HS-27A (cell line): ENCODE measurements at regions not wholly inside any gene's neighbourhood (a gene's known extent, or its start where the extent isn't known, plus 50 kb on each side); places are given as distances from the start of the nearest gene placed in this dataset.
A peak's percentile ranks its signal among the peaks of the same experiment; 100 is the strongest.
"Not testable (repeated sequence)": the region's sequence is repeated elsewhere in the genome, so short reads cannot be mapped to it uniquely, and the experiment has no call there.

Source experiments
- DNase-seq: peaks from one replicate; pipeline ENCODE4 v3.0.0-alpha.2; 2012; ENCODE audit warnings: low read depth, missing footprints

DNA sequence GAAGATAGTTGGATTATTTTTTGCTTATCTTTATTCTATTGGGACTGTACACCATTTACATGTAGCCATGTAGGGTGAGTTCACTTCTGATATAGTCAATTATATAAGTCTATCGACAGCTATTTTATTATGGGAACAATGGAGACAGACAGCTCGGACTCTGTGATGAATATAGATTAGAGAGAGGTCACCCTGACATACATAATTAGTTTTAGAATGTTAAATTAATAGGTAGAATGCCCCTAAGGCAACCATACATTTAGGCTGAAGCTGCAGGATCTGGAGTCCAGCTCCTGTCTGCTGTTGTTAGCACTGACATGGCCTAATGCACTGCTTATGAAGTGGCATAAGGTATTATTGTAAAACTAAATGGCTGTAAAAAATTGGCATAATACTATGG, 700.8 kb downstream of the MAT2B start:
- no peak for DNase-seq

DNA sequence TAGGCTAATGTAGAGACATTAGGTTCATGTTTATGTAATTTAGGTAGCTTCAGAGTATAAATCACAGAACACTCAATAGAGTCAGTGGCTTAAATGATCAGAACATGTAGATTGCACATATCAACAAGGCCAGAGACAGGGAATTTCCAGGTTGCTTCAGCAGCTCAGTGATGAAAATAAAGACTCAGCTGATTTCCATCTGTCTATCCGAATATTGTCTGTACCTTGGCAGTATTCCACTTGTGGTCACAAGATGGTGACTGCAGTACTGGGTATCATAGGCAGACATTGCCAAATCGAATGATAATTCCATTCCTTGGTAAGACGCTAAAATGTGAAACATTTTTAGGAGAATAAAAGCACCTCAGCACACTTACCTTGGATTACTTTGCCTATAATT, 702.2 kb downstream of the MAT2B start:
- DNase-seq: no peak

DNA sequence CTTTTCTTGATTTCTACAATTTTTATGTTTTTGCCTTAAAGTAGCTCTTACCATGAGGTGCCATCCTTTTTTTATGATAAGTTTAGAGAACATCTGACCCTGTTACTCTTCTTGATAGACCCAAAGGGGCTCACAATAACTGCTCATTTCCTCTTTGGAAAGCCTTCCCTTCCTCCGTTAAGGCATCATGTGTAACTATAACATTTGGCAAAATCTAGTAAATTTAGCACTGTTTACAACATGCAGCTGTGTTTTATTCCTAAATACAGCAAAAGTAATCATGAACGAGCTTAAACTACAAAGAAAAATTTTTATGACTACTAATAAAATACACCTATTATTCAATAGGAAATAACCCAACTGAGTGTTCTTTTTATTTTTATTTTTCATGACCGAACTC, 705.1 kb downstream of the MAT2B start:
- no peak for DNase-seq

DNA sequence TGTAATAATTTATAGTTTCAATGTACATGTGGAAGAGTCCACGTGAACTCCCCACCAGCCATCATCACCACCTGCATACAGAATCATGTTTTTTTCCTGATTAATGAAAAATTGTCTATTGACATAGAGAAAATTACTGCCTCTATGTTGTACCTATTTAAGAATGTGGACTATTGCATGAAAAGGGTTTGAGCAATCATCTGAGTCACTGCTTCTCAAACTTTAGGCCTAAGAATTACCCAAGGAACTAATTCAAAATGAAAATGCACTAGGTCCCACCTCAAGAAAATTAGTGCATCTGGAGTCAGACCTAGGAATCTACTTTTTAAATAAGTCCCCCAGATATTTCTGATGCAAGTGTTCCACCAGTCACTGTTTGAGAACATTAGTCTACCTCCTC, 709.3 kb downstream of the MAT2B start:
- no peak for DNase-seq

DNA sequence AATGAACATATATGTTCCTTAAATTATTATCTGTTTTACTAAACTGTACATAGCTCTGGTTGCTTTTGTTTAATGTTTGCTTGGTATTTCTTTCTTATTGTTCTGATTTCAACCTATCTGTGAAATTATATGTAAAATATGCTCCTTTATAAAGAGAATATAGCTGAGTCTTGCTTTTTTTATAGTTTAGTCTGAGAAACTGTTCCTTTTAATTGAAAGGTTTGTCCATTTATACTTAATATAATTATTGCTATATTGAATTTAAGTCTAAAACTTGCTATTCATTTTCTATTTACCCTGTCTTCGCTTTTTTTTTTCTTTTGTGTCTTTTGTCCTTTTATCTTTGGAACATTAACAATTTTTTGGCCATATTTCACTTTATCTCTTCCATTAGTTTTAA, 712.0 kb downstream of the MAT2B start:
- no peak for DNase-seq

DNA sequence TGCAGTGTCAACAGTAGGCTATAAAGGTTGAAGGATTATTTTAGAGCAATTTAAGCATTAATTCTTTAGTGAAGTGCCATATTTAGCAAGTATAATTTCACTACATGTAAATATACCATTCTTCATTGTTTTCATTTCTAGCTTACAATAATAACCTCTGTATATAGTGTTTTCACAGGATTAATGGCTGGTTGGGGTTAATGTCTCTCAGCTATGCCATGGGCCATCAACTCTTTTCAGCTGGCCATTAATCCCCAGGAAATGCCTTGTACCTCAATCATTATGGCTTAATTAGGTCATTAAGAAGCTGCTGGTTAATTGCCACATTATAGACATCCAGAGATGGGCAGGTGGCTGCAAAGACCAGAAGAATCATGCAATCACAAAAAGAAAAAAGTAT, 715.1 kb downstream of the MAT2B start:
- DNase-seq: no peak

DNA sequence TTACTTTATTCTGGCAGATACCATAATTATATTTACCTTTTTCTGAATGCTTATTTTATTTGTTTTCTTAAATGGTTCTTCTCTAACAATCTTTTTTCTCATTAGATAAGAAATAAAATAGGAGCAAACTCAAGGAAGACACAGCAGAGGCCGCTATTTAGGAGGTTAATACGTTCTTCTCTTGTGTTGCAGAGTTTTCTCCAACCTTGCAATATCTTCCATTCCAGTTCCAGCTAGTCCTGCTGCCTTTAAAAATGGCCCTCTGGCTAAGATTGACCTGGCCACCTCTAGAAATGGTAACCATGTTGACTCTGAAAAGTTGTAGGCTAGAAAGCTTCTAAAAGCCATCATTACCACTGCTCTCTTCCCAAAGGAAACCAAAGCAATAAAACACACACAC, 718.8 kb downstream of the MAT2B start:
- no peak for DNase-seq

DNA sequence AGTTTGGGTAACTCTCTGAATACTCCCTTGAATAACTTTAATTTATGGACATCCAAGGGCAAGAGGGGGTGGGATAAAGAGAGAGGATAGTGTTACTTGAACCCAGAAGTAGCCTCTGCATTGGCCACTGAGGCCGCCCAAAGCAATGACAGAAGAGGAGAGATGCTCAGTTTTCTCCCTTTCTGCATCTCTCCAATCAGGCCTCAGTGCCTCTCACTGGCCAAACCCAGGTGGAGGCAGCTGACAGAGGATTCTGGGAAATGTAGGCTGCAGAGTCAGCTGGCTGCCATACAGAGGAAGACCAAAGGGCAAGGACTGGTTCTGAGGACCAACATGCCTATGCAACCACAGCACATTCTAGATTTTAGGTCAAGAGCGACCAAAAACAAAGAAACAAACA, 719.4 kb downstream of the MAT2B start:
- no peak for DNase-seq

DNA sequence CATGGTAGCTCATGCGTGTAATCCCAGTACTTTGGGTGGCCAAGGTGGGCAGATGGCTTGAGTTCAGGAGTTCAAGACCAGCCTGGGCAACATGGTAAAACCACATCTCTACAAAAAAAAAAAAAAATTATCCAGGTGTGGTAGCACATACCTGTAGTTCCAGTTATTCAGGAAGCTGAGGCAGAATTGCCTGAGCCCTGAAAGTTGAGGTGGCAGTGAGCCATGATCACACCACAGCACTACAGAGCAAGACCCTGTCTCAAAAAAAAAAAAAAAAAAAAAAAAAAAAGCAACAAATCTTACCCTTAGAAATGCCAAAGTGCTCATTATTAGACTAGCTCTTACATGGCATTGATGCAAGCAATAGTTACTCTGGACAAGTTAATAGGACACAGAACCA, 724.9 kb downstream of the MAT2B start:
- no peak for DNase-seq

DNA sequence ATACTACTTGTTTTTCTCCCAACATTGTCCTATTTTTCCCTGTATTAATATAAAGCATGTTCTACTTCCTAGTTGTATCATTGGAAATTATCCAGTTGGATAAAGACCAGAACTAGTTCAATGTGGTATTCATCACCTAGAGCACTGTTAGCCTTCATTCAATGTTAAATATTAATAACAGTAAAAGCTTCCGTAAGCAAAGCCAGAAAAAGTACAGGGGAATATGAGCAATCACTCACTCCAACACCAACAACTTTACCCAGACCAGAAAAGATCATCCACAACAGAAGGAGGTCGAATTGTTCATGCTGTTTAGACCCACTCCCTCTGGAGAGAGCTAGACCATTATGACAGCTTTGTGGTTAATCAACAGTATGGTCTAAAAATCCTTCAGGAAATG, 728.4 kb downstream of the MAT2B start:
- DNase-seq: no peak

DNA sequence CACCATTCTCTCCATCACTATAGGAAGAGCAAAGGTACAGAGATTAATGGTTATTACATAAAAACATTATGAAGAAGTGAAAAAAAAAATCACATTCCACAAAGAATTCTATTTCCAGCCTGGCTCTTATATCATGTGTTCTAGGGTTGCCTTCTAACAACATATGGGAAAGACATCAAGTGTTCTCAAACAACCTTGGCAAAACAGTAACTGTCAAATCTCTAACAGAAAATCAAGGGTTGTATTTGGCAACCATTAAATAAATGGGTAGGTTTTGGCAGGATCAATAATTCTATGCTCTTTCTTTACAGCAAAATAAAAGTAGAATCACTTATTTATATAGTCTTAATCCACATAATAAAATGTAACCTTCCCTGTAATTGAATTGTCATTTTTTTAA, 728.9 kb downstream of the MAT2B start:
- DNase-seq: no peak

DNA sequence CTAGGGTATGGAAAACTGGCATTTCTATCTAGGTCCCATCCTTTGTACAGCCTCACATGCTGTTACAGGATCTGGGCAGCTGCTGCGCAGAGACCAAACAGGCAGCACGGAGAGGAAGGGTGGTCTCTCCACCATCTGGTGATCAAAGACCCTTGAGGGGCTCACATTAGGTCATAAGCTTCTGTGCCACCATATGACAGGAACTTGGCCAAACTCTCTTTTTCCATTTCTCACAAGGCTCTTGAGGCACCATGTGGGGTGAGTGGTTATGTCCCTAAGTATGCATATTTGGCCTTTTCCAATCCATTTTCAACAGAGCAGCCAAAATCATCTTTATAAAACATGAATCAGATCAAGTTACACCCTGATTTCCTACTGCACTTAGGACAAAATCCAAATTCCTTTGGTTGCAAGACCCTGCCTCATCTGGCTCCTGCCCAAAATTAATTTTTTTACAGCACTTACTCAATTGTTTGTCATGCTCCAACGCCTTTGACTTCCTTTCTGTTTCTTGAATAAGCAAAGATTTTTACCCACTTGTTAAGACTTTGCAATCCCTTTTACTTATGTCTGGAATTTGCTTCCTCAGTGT, 730.0 kb downstream of the MAT2B start:
- DNase-seq: peak; percentile 86

DNA sequence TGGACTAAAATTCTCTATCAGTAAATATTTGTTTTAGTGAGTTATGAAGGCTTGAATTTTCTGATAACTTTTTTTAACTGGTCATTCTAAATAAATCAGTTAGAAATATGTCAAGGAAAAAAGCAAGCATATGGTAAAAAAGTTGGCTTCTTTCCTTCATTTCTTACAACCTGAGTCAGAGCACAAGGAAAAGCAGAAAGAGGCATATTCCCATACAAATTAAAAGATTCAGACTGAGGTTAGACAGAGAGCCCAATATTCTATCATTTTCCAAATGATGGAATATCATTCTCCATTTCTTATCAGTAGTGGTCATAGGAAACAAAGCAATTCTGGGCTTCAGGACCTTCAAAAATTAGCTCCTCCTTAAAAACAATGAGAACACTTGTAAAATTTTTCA, 732.1 kb downstream of the MAT2B start:
- no peak for DNase-seq

DNA sequence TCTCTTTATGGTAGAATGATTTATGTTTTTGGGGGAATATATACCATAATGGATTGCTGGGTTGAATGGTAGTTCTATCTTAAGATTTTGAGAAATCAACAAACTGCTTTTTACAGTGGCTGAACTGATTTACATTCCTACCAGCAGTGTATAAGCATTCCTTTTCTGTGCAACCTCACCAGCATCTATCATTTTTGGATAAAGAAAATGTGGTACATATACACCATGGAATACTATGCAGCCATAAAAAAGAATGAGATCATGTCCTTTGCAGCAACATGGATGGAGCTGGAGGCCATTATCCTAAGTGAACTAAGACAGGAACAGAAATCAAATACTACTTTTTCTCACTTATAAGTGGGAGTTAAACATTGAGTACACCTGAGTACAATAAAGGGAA, 746.4 kb downstream of the MAT2B start:
- not testable (repeated sequence) for DNase-seq

DNA sequence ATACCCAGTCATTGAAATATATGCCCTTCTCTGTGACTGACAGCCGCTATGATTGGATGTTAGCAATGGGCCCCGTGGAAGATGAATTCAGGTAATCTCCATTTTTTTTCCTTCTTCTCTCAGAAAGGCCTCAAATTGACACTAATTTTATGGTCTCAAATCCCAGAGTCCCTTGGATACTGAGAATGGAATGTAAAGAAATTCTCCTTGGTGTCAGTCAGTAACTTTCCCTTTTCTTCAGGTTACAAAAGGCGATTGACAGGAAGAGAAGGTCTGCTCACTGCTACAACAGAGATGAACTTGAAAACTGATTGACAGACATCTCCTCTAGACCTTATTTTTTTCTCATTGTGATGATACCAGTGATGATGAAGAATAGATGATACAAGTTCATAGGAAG, 748.3 kb downstream of the MAT2B start:
- DNase-seq: no peak

DNA sequence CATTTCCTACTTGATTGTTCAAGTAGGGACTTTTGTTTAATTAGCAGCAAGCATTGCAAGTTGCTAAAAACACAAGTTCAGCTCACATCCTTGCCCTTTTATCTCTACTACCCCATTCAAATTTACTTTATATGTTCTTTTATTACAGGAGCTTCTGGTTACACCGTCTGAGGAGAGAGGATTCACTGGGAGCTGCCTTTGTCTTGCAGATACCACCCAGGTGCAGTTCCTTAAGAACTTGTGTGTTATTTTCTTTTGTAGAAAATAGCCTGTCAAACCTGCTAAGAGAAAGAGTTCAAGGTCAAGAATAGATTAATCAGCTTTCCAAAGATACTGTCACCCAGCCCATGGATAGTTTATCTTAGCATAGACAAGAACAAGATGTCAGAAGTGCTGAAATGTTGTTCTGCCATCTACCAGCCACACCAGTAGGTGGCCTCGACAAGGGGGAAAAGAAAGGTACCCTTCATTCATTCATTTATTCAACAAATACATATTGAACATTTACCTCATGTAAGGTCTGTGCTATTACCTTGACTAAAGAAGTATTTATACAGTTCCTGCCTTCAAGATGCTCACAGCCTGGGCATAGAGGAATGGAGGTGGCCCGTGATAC, 750.3 kb downstream of the MAT2B start:
- DNase-seq: no peak

DNA sequence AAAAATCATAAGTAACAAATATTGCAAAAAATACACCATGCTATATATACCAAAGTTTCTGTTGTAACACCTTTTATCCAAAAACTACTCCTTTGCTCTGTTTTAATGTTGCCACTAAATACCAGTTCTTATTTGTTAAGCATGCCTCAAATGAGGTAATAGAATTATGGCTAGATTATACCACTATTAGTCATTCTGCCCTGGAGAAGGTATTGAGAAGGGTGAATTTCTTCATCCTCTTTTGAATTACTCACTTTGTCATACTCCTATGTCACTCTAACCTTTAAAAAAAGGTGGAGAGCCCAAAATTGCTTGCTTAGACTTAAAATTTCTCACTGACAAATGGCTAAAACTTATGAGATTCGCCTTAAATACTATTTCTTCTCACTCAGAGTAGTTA, 750.9 kb downstream of the MAT2B start:
- DNase-seq: no peak

DNA sequence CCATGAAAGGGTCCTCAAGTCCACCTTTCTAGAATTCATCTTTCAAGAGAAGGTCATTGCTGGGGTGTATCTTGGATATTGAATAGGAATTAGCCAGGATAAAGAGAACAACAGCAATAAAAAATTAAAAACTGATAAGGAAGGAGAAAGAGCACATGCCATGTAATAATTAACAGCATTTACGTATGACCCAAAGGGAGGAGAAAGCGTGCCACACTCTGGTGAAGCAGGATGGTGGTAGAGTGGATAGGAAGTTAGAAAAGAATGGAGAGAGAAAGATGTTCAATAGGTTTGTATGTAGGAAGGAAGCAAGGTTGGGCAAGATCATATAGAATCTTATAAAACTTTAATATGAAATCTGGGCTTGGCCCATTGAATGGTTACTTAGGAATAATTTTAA, 751.5 kb downstream of the MAT2B start:
- DNase-seq: no peak

DNA sequence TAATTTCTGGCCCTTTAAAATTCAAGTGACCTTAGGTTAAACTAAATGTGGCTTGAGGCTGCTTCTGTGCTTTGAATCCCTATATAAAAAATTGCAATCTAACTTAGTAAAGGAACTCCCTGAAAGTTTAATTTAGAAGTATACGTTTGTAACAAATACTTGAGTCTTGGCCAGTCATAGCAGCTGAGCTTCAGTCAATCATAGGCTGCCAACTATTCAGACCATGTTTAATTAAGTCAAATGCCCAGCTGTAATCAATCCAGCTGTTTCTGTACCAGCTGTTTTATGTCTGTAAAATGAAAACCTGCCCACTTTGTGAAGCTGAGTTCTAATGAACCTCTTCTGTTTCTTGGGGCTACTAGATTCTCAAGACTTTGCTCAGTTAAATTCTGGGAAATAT, 760.1 kb downstream of the MAT2B start:
- DNase-seq: no peak

DNA sequence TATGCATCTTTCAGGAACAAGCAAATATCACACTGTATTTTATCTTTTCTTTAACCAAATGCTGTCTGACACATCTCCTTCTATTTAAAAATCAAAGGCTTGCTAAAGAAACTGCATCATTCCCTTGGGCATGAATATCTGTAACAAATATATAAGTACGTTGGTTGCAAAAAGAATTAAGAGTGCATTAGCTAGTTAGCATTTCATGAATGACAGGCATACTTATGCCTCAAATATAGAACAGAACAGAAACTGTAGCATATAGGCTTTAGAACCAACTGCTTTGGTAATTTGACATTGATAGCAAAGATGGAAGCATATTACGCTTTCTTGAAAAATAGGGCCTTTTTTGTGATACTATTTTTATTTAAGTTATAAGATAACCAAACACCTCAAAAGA, 761.2 kb downstream of the MAT2B start:
- DNase-seq: no peak

DNA sequence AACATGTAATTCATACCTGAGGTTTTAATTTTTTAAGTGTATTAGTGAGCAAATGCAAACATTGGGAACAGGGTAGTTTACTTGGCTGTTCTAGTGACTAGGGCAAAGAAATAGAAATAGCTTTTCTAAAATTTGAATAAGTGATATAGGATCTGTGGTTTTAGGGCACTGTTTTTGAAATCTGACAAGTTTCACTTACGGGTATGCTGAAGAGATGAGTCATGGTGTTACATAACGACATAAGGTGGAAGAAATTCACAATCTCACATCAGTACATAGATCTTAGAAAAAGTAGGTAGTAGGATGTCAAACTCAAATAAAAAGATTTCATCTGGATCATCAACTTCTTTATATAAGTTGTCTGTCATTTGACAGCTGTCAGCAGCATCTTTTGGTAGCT, 772.3 kb downstream of the MAT2B start:
- DNase-seq: no peak

DNA sequence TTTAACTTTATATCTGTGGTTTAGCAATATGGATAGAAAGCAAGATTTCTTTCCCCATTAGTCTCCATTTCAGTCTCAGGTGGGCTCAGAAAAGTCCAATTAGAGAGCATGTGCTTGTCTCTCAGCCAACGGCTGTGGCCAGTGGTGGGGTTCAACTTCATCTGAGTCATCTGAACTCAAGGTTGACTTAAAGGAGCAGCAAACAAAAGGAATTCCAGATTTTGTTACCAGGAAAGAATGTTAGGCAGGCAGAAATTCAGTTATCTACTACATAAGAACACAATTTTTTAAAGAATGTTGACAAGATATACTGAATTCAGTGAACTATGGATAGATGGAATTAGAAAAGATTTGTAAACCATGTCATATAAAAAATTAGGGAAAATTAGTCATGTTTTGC, 784.1 kb downstream of the MAT2B start:
- DNase-seq: no peak

DNA sequence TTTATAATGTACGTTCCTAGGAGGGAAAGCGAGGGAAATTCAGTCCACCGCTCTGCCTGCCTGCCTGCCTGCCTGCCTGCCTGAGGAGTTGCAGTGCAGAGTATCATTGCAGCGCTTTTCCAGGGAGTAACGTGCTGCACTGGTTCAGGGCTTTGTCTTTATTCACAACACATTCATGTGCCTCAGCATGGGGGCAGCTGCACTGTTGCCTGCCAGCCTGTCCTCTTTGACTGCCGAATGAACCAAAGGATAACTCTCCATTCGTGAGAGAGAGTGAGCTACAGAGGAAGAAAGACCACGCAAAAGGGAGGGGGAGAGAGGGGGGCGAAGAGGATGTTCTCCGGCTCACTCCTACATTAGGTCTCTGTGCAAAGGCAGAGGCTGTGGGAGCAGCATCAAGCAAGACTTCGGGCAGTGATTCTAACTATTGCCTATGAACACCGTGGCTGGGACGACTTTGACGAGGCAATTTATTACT, 791.2 kb downstream of the MAT2B start:
- DNase-seq: no peak

DNA sequence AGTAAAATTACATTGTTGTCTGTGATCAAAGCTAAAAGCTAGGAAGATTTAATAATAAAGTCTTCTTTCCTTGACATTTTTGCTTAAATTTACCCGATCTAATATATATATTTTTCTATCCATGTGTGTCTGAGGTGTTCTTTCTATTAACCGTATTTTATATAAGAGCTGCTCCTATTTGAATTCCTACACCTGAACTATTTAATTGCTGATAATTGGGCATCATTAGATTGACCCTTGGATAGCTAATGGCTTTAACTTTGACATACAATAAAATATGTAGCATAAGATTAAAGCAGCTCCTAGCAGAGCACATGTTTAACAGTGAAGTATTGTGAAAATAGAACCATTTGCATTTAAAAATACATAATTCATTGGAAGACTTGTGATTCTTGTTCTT, 792.7 kb downstream of the MAT2B start:
- no peak for DNase-seq
